GM12874 (cell line): ENCODE measurements at regions not wholly inside any gene's neighbourhood (a gene's known extent, or its start where the extent isn't known, plus 50 kb on each side); places are given as distances from the start of the nearest gene placed in this dataset.

Source experiments
- CTCF ChIP-seq: IDR thresholded peaks from 2 replicates; pipeline ENCODE4 v1.5.1; 2011; ENCODE audit warnings: low read depth, mild to moderate bottlenecking, control low read depth, low read length, moderate library complexity; ENCODE audit not compliant: insufficient read depth

- no peak for TF ChIP-seq CTCF
These were observed 162.0 kb upstream of the SOX11 start for GRCh38 chr2:5530011-5530696.

- TF ChIP-seq CTCF: no peak
These were observed 156.9 kb upstream of the SOX11 start for GRCh38 chr2:5535301-5535700.

- no peak for TF ChIP-seq CTCF
These were observed 154.9 kb upstream of the SOX11 start for GRCh38 chr2:5537180-5537688.

- TF ChIP-seq CTCF: no peak
These were observed 153.9 kb upstream of the SOX11 start for GRCh38 chr2:5538313-5538712.

- no peak for TF ChIP-seq CTCF
These were observed 153.4 kb upstream of the SOX11 start for GRCh38 chr2:5538772-5539171.

- TF ChIP-seq CTCF: no peak
These were observed 152.7 kb upstream of the SOX11 start for GRCh38 chr2:5539282-5540165.

- TF ChIP-seq CTCF: no peak
These were observed 151.3 kb upstream of the SOX11 start for GRCh38 chr2:5540856-5541255.
